HCT116 (cell line): ENCODE measurements at regions not wholly inside any gene's neighbourhood (a gene's known extent, or its start where the extent isn't known, plus 50 kb on each side); places are given as distances from the start of the nearest gene placed in this dataset.

Source experiments
- ATAC-seq: fragments of 200-7000 bp; cut with Tn5 transposase; 2 replicates; pipeline ENCODE4 v1.9.1; 2020; ENCODE audit warnings: mild to moderate bottlenecking, moderate library complexity
- BruUV-seq: library from RNA; stranded (reverse); fragments of 400-500 nt; replicated peaks from 2 replicates; lab custom pipeline; 2021; lab: Mats Ljungman, UMichigan
- CTCF ChIA-PET: fragments of 300-600 bp; sonication (Branson Sonifier 250); formaldehyde crosslinking; loops from one replicate; lab custom pipeline; 2021; ENCODE audit warnings: antibody characterized with exemption; lab: Charles Lee
- POLR2A ChIA-PET: fragments of 300-600, 350-600 bp; sonication (Branson Sonifier 250); formaldehyde crosslinking; loops from one replicate; lab custom pipeline; 2021; ENCODE audit warnings: antibody characterized with exemption; lab: Charles Lee
- RAD21 ChIA-PET, 2 experiments: fragments of 300-600 bp; sonication (Branson Sonifier 250); formaldehyde crosslinking; loops; one replicate each; lab custom pipeline; 2023; ENCODE audit warnings: low total read pairs in 2 of 2; ENCODE audit not compliant: uncharacterized antibody in 2 of 2, unreplicated experiment in 2 of 2, low non-redundant PET in 1 of 2; lab: Charles Lee
- DNase-seq: peaks from one replicate; pipeline ENCODE4 v3.0.0-alpha.2; 2010; ENCODE audit warnings: low read depth, low spot score
- H2AFZ ChIP-seq: fragments of 200-600 bp; shearing (Covaris generic), sonication (generic); 2 replicates; pipeline ENCODE4 v1.6.1; 2017; ENCODE audit warnings: low read depth, mixed run types, mixed read lengths, antibody characterized with exemption, low read length; ENCODE audit not compliant: poor library complexity, severe bottlenecking
- H3K27ac ChIP-seq: 2 replicates; pipeline ENCODE4 v1.5.1; 2012; ENCODE audit warnings: low read depth, low read length
- H3K27me3 ChIP-seq: fragments of 200-600 bp; sonication (generic); 2 replicates; pipeline ENCODE4 v1.6.1; 2016; ENCODE audit warnings: mixed run types, low read length, mixed read lengths; ENCODE audit not compliant: insufficient read depth
- H3K36me3 ChIP-seq, 2 experiments: fragments of 200-500 bp in 1 of 2; fragments of 200-600 bp in 1 of 2; sonication (Bioruptor generic) in 1 of 2; sonication (generic) in 1 of 2; 2 replicates each; pipeline versions ENCODE4 v1.5.1 to v1.6.1; 2014 to 2016; ENCODE audit warnings: low read length in 2 of 2, inconsistent platforms in 1 of 2, mixed read lengths in 1 of 2, mixed run types in 1 of 2; ENCODE audit not compliant: insufficient read depth in 2 of 2, control insufficient read depth in 1 of 2
- H3K4me1 ChIP-seq, 2 experiments: fragments of 200-600 bp in 1 of 2; sonication (generic) in 1 of 2; 2 replicates each; pipeline versions ENCODE4 v1.5.1 to v1.6.1; 2012 to 2017; ENCODE audit warnings: low read length in 2 of 2, inconsistent platforms in 1 of 2, mild to moderate bottlenecking in 1 of 2, mixed read lengths in 1 of 2, mixed run types in 1 of 2, moderate library complexity in 1 of 2; ENCODE audit not compliant: insufficient read depth in 2 of 2, control insufficient read depth in 1 of 2
- H3K4me2 ChIP-seq: fragments of 200-600 bp; sonication (generic); 2 replicates; pipeline ENCODE4 v1.6.1; 2017; ENCODE audit warnings: mixed run types, low read length, mixed read lengths
- H3K4me3 ChIP-seq, 2 experiments: fragments of 200-600 bp in 1 of 2; sonication (generic) in 1 of 2; replicated peaks in 1 of 2; 2 replicates each; pipeline ENCODE4 v1.5.1; 2011 to 2016; ENCODE audit warnings: low read length in 2 of 2, control low read depth in 1 of 2, low read depth in 1 of 2, mild to moderate bottlenecking in 1 of 2, mixed read lengths in 1 of 2, mixed run types in 1 of 2
- H3K79me2 ChIP-seq: fragments of 200-600 bp; sonication (generic); 2 replicates; pipeline ENCODE4 v1.6.1; 2017; ENCODE audit warnings: mild to moderate bottlenecking, mixed run types, low read length, moderate library complexity, mixed read lengths; ENCODE audit not compliant: insufficient read depth
- H3K9ac ChIP-seq: fragments of 200-600 bp; sonication (generic); 2 replicates; pipeline ENCODE4 v1.6.1; 2016; ENCODE audit warnings: low read length, mixed read lengths
- H3K9me2 ChIP-seq: fragments of 200-600 bp; sonication (generic), shearing (Covaris generic); 2 replicates; pipeline ENCODE4 v1.6.1; 2017; ENCODE audit warnings: mixed run types, mild to moderate bottlenecking, moderate library complexity; ENCODE audit not compliant: insufficient read depth
- H3K9me3 ChIP-seq, 2 experiments: fragments of 200-500 bp in 1 of 2; fragments of 200-600 bp in 1 of 2; sonication (Bioruptor generic) in 1 of 2; sonication (generic) in 1 of 2; 2 replicates each; pipeline ENCODE4 v1.6.1; 2014 to 2017; ENCODE audit warnings: low read length in 2 of 2, mixed read lengths in 2 of 2, inconsistent platforms in 1 of 2, low read depth in 1 of 2, mild to moderate bottlenecking in 1 of 2, mixed run types in 1 of 2, moderate library complexity in 1 of 2; ENCODE audit not compliant: control insufficient read depth in 1 of 2, insufficient read depth in 1 of 2
- H4K20me1 ChIP-seq: fragments of 200-600 bp; sonication (generic), shearing (Covaris generic); 2 replicates; pipeline ENCODE4 v1.6.1; 2017; ENCODE audit warnings: mixed run types, mild to moderate bottlenecking, moderate library complexity; ENCODE audit not compliant: insufficient read depth
- ATF3 ChIP-seq: IDR thresholded peaks from 2 replicates; pipeline ENCODE4 v1.6.1; 2012
- CBX3 ChIP-seq: IDR thresholded peaks from 2 replicates; pipeline ENCODE4 v1.6.1; 2012; ENCODE audit warnings: low read depth
- CEBPB ChIP-seq: IDR thresholded peaks from 2 replicates; pipeline ENCODE4 v1.6.1; 2012; ENCODE audit warnings: low read depth
- CTCF ChIP-seq, 3 experiments: fragments of 200-600 bp in 1 of 3; sonication (generic) in 1 of 3; IDR thresholded peaks in 2 of 3; conservative IDR thresholded peaks in 1 of 3; 2 replicates each; pipeline ENCODE4 v1.5.1; 2012 to 2017; ENCODE audit warnings: low read depth in 2 of 3, low read length in 2 of 3, antibody characterized with exemption in 1 of 3, borderline replicate concordance in 1 of 3, control low read depth in 1 of 3, mild to moderate bottlenecking in 1 of 3, mixed read lengths in 1 of 3, mixed run types in 1 of 3, moderate library complexity in 1 of 3; ENCODE audit not compliant: insufficient read depth in 1 of 3
- ELF1 ChIP-seq: IDR thresholded peaks from 2 replicates; pipeline ENCODE4 v1.6.1; 2012; ENCODE audit warnings: low read depth, borderline replicate concordance
- FOSL1 ChIP-seq: IDR thresholded peaks from 2 replicates; pipeline ENCODE4 v1.6.1; 2012; ENCODE audit warnings: low read depth
- JUND ChIP-seq: IDR thresholded peaks from 2 replicates; pipeline ENCODE4 v1.6.1; 2012
- POLR2A ChIP-seq: IDR thresholded peaks from 2 replicates; pipeline ENCODE4 v1.7.0; 2011; ENCODE audit warnings: borderline replicate concordance; ENCODE audit not compliant: insufficient read depth, insufficient read length; ENCODE audit errors: extremely low read depth
- REST ChIP-seq: IDR thresholded peaks from 2 replicates; pipeline ENCODE4 v1.6.1; 2012; ENCODE audit warnings: low read depth
- SIN3A ChIP-seq: IDR thresholded peaks from 2 replicates; pipeline ENCODE4 v1.6.1; 2012; ENCODE audit warnings: low read depth
- TCF7L2 ChIP-seq: IDR thresholded peaks from 2 replicates; pipeline ENCODE4 v1.7.0; 2011; ENCODE audit warnings: borderline replicate concordance, inconsistent platforms; ENCODE audit not compliant: insufficient read depth, insufficient read length; ENCODE audit errors: extremely low read depth
- ZBTB33 ChIP-seq: IDR thresholded peaks from 2 replicates; pipeline ENCODE4 v1.6.1; 2011; ENCODE audit warnings: mild to moderate bottlenecking, low read length, moderate library complexity; ENCODE audit not compliant: insufficient replicate concordance; ENCODE audit errors: extremely low read depth
- ZFX ChIP-seq: fragments of 450-650 bp; IDR thresholded peaks from 2 replicates; pipeline ENCODE4 v1.6.1; 2017
- intact Hi-C: fragments of 100-400 bp; cut with micrococcal nuclease; formaldehyde crosslinking; loops from 2 replicates; pipeline ENCODE4 v1.10.0; 2022
- TF ChIP-seq, protein P1 (sequence below): IDR thresholded peaks from 2 replicates; pipeline ENCODE4 v1.6.1; 2012

DNA sequence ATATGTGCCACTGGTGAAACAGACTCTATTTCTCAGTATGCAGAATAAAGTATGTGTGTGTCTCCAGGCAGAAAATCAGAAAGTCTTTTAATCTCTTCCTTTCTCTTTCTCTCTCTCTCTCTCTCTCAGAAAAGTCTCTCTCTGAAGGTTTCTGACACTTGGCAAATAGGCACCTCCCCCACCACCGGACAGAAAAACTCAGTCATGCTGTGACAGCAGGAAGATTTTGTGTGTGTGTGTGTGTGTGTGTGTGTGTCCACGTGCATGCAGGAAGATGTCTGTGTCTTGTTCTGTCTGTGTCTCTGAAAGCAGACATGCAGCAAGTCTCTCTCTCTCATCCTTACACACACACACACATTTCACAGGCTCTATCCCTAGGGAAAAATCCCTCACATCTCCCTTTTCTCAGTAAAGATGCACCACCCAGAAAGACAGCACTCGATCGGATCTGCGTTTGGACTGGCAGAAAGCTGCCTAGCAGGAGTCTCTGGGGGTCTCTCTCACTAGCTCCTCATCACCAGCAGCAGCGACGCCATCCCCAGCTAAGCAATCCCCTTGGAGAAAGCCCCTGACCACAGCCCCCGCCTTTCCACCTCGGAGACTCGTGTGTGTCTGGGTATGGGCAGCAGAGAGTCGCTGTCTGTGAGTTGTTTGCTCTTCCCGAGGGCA, 98.3 kb downstream of the EDN3 start:
- peaks cover 0 to 2% of the 10 kb centered on the region in 2 experiments; a peak in 1 of 4 replicates for H3K4me1 ChIP-seq
- H3K27ac ChIP-seq = no peak overlapping the region
- no peak overlapping the region for H3K4me2 ChIP-seq
- no peak overlapping the region for H2AFZ ChIP-seq
- BruUV-seq = no TSS peak
- H3K79me2 ChIP-seq = no peaks in the 10 kb centered on the region
- ATAC-seq = no peak
- H4K20me1 ChIP-seq = no peaks in the 10 kb centered on the region
- no peaks in the 10 kb centered on the region for H3K9me2 ChIP-seq
- intact Hi-C loops = no loop called here
- H3K27me3 ChIP-seq = peaks cover 77% of the 10 kb centered on the region
- H3K36me3 ChIP-seq = no peaks in the 10 kb centered on the region
- H3K9me3 ChIP-seq = no peaks in the 10 kb centered on the region
- ChIA-PET RAD21 (no interaction called here), CTCF (no interaction called here), POLR2A (no interaction called here)
- TF ChIP-seq ZBTB33 = no peak
- TF ChIP-seq FOSL1 = no peak
- TF ChIP-seq, protein P1, sequence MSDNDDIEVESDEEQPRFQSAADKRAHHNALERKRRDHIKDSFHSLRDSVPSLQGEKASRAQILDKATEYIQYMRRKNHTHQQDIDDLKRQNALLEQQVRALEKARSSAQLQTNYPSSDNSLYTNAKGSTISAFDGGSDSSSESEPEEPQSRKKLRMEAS = no peak
- no peak for TF ChIP-seq CBX3
- TF ChIP-seq CTCF (IDR thresholded peaks at IDR 0.05 in 2 of 3, conservative IDR thresholded peaks at IDR 0.05 in 1 of 3; ENCODE audit: borderline replicate concordance in 1 of 3, insufficient read depth in 1 of 3, low read depth in 2 of 3, low read length in 2 of 3) = no peak
- TF ChIP-seq REST = no peak
- TF ChIP-seq ATF3 = no peak
- TF ChIP-seq CEBPB = no peak
- no peak for TF ChIP-seq ELF1
- TF ChIP-seq SIN3A = no peak
- no peak for TF ChIP-seq TCF7L2
- no peak for TF ChIP-seq JUND
- no peak for TF ChIP-seq POLR2A
- TF ChIP-seq ZFX = no peak
- no peak overlapping the region for H3K4me3 ChIP-seq
- no peak overlapping the region for H3K9ac ChIP-seq
- DNase-seq = no peak
